Endothelial cell of umbilical vein (primary cell): ENCODE measurements at regions not wholly inside any gene's neighbourhood (a gene's known extent, or its start where the extent isn't known, plus 50 kb on each side); places are given as distances from the start of the nearest gene placed in this dataset.

Experiments
- BruUV-seq: library from RNA; stranded (reverse); fragments of 400-500 nt; replicated peaks from 2 replicates; lab custom pipeline; 2021; lab: Mats Ljungman, UMichigan
- CTCF ChIA-PET: fragments of 300-600, 350-600 bp; sonication (Branson Sonifier 250); formaldehyde crosslinking; loops from one replicate; lab custom pipeline; 2021; ENCODE audit warnings: antibody characterized with exemption, inconsistent platforms; lab: Charles Lee
- POLR2A ChIA-PET: fragments of 300-600, 350-600 bp; sonication (Branson Sonifier 250); formaldehyde crosslinking; loops from one replicate; lab custom pipeline; 2021; ENCODE audit warnings: antibody characterized with exemption, inconsistent platforms; lab: Charles Lee
- DNase-seq: peaks from one replicate; pipeline ENCODE4 v3.0.0-alpha.2; 2011; ENCODE audit warnings: low read depth, low spot score
- FAIRE-seq: peaks from 2 replicates; lab custom pipeline; 2011; peaks lifted over from hg19 to GRCh38; lab: Jason Lieb, UNC
- H2AFZ ChIP-seq: 2 replicates; pipeline ENCODE4 v1.6.0; 2012; ENCODE audit warnings: low read depth, low read length, control low read depth, inconsistent platforms
- H3K27ac ChIP-seq: 2 replicates; pipeline ENCODE4 v1.5.1; 2011; ENCODE audit warnings: low read depth, mild to moderate bottlenecking, control low read depth, low read length, moderate library complexity; ENCODE audit not compliant: insufficient read depth
- H3K27me3 ChIP-seq, 2 experiments: 2 replicates each; pipeline versions ENCODE4 v1.6.0 to v1.6.1; 2011; ENCODE audit warnings: low read length in 2 of 2, mixed read lengths in 1 of 2; ENCODE audit not compliant: control insufficient read depth in 2 of 2, insufficient read depth in 2 of 2
- H3K36me3 ChIP-seq, 2 experiments: 2 replicates in 1 of 2; 3 replicates in 1 of 2; pipeline ENCODE4 v1.5.1; 2011; ENCODE audit warnings: low read length in 2 of 2, mild to moderate bottlenecking in 1 of 2, moderate library complexity in 1 of 2; ENCODE audit not compliant: control insufficient read depth in 2 of 2, insufficient read depth in 2 of 2; ENCODE audit errors: extremely low read depth in 1 of 2
- H3K4me1 ChIP-seq: 3 replicates; pipeline ENCODE4 v1.5.1; 2011; ENCODE audit warnings: mild to moderate bottlenecking, low read length; ENCODE audit not compliant: control insufficient read depth, insufficient read depth; ENCODE audit errors: extremely low read depth
- H3K4me2 ChIP-seq: 2 replicates; pipeline ENCODE4 v1.6.1; 2011; ENCODE audit warnings: low read length, control low read depth, mixed read lengths; ENCODE audit not compliant: insufficient read depth
- H3K4me3 ChIP-seq, 3 experiments: fragments of 200-600 bp in 1 of 3; sonication (generic), shearing (Covaris generic) in 1 of 3; replicated peaks in 1 of 3; 2 replicates each; pipeline ENCODE4 v1.5.1; 2011 to 2016; ENCODE audit warnings: control low read depth in 3 of 3, low read length in 3 of 3, mild to moderate bottlenecking in 2 of 3, inconsistent platforms in 1 of 3, low read depth in 1 of 3, moderate library complexity in 1 of 3; ENCODE audit not compliant: insufficient read depth in 1 of 3
- H3K79me2 ChIP-seq: 2 replicates; pipeline ENCODE4 v1.6.0; 2012; ENCODE audit warnings: low read length, inconsistent platforms; ENCODE audit not compliant: control insufficient read depth, insufficient read depth
- H3K9ac ChIP-seq: replicated peaks from 2 replicates; pipeline ENCODE3; 2011; ENCODE audit warnings: low read length, control low read depth; ENCODE audit not compliant: insufficient read depth; ENCODE audit errors: extremely low read depth
- H3K9me1 ChIP-seq: replicated peaks from 3 replicates; pipeline ENCODE4 v1.6.0; 2011; ENCODE audit warnings: mild to moderate bottlenecking, low read length; ENCODE audit not compliant: control insufficient read depth, insufficient read depth; ENCODE audit errors: extremely low read depth
- H3K9me3 ChIP-seq: replicated peaks from 2 replicates; pipeline ENCODE4 v1.5.1; 2012; ENCODE audit warnings: low read length, inconsistent platforms; ENCODE audit not compliant: control insufficient read depth, insufficient read depth
- H4K20me1 ChIP-seq: replicated peaks from 2 replicates; pipeline ENCODE3; 2011; ENCODE audit warnings: mild to moderate bottlenecking, low read length; ENCODE audit not compliant: control insufficient read depth, insufficient read depth; ENCODE audit errors: extremely low read depth
- CTCF ChIP-seq, 2 donors: IDR thresholded peaks; 1 replicate in 1 of 2; 2 replicates in 1 of 2; pipeline ENCODE4 v1.5.1; 2011; ENCODE audit warnings: low read length in 2 of 2, mild to moderate bottlenecking in 2 of 2, moderate library complexity in 2 of 2, control low read depth in 1 of 2, inconsistent platforms in 1 of 2, low read depth in 1 of 2; ENCODE audit not compliant: insufficient read depth in 1 of 2; ENCODE audit errors: extremely low read depth in 1 of 2
- EZH2 ChIP-seq: IDR thresholded peaks from 2 replicates; pipeline ENCODE4 v1.6.1; 2012; ENCODE audit warnings: borderline replicate concordance, low read depth, mild to moderate bottlenecking, moderate library complexity, low read length, inconsistent platforms; ENCODE audit not compliant: severe bottlenecking
- FOS ChIP-seq: IDR thresholded peaks from 2 replicates; pipeline ENCODE4 v1.6.1; 2011; ENCODE audit warnings: mild to moderate bottlenecking, low read length, moderate library complexity, borderline replicate concordance; ENCODE audit not compliant: insufficient read depth
- GATA2 ChIP-seq: IDR thresholded peaks from 2 replicates; pipeline ENCODE4 v1.7.0; 2011; ENCODE audit warnings: low read depth, mild to moderate bottlenecking, moderate library complexity, mixed read lengths, low read length; ENCODE audit not compliant: insufficient read length, insufficient read depth
- JUN ChIP-seq: IDR thresholded peaks from 2 replicates; pipeline ENCODE4 v1.6.1; 2011; ENCODE audit warnings: borderline replicate concordance, low read depth; ENCODE audit not compliant: insufficient read length, insufficient read depth
- MAX ChIP-seq: IDR thresholded peaks from 2 replicates; pipeline ENCODE4 v1.6.1; 2011; ENCODE audit not compliant: insufficient read depth, insufficient read length
- MYC ChIP-seq: IDR thresholded peaks from one replicate; pipeline ENCODE4 v1.6.1; 2011; ENCODE audit warnings: mild to moderate bottlenecking, low read depth, low read length
- POLR2A ChIP-seq: IDR thresholded peaks from 2 replicates; pipeline ENCODE4 v1.6.1; 2012; ENCODE audit warnings: low read depth, mild to moderate bottlenecking, control low read depth, low read length
- POLR2AphosphoS5 ChIP-seq: IDR thresholded peaks from 2 replicates; pipeline ENCODE4 v1.6.1; 2012; ENCODE audit warnings: low read depth, mild to moderate bottlenecking, control low read depth, low read length, moderate library complexity; ENCODE audit not compliant: insufficient read depth
- dilution Hi-C: fragments of 300-500 bp; cut with MboI; formaldehyde crosslinking; loops from one replicate; pipeline ENCODE4 v1.15.0; 2019; ENCODE audit warnings: low sequenced_read_pairs; ENCODE audit not compliant: extremely low pct_ligation_motif_present
- intact Hi-C: fragments of 100-400 bp; cut with micrococcal nuclease; formaldehyde crosslinking; loops from one replicate; pipeline ENCODE4 v1.10.0; 2022

GRCh38 chr6:78131521-78131920 lies 478.7 kb downstream of the MEI4 start:
- no peak overlapping the region for H2AFZ ChIP-seq
- BruUV-seq: no TSS peak
- H3K36me3 ChIP-seq: no peaks in the 10 kb centered on the region
- no peak for TF ChIP-seq EZH2
- no peak for TF ChIP-seq MYC
- TF ChIP-seq POLR2AphosphoS5: no peak
- no peak for TF ChIP-seq POLR2A
- no peak for TF ChIP-seq JUN
- H3K27ac ChIP-seq: no peak overlapping the region
- no peak overlapping the region for H3K4me2 ChIP-seq
- DNase-seq: no peak
- H3K27me3 ChIP-seq: no peaks in the 10 kb centered on the region
- H3K79me2 ChIP-seq: no peaks in the 10 kb centered on the region
- H3K9me1 ChIP-seq: no peaks in the 10 kb centered on the region
- H3K9ac ChIP-seq: no peak overlapping the region
- H4K20me1 ChIP-seq: no peaks in the 10 kb centered on the region
- no peak for FAIRE-seq
- dilution Hi-C loops: no loop called here
- CTCF ChIA-PET: no interaction called here
- H3K4me3 ChIP-seq: no peak overlapping the region
- H3K4me1 ChIP-seq: no peaks in the 10 kb centered on the region
- intact Hi-C loops: no loop called here
- H3K9me3 ChIP-seq: no peaks in the 10 kb centered on the region
- POLR2A ChIA-PET: no interaction called here

GRCh38 chr6:78132671-78133410 lies 480.0 kb downstream of the MEI4 start:
- Histone ChIP-seq H3K79me2 (no peaks in the 10 kb centered on the region), H3K4me1 (no peaks in the 10 kb centered on the region), H3K36me3 (no peaks in the 10 kb centered on the region), H3K27me3 (no peaks in the 10 kb centered on the region), H3K9me3 (no peaks in the 10 kb centered on the region), H3K27ac (no peak overlapping the region), H3K9ac (no peak overlapping the region), H3K9me1 (no peaks in the 10 kb centered on the region), H3K4me3 (no peak overlapping the region), H4K20me1 (no peaks in the 10 kb centered on the region), H3K4me2 (no peak overlapping the region), H2AFZ (no peak overlapping the region)
- FAIRE-seq: no peak
- intact Hi-C loops: no loop called here
- ChIA-PET POLR2A (no interaction called here), CTCF (interaction anchor here (1.5 kb wide), 1 partner anchor 22 kb away, joined by 4 read pairs; no protein-coding TSS in a partner anchor)
- DNase-seq: no peak
- no peak for TF ChIP-seq POLR2A
- TF ChIP-seq FOS: no peak
- TF ChIP-seq JUN: no peak
- no peak for TF ChIP-seq CTCF (IDR thresholded peaks at IDR 0.05; ENCODE audit: extremely low read depth in 1 of 2, insufficient read depth in 1 of 2, low read depth in 1 of 2, low read length in 2 of 2)
- TF ChIP-seq POLR2AphosphoS5: no peak
- TF ChIP-seq MYC: no peak
- no peak for TF ChIP-seq GATA2
- no peak for TF ChIP-seq EZH2
- TF ChIP-seq MAX: no peak
- dilution Hi-C loops: no loop called here
- no TSS peak for BruUV-seq
